BE2C (cell line): ENCODE measurements at regions not wholly inside any gene's neighbourhood (a gene's known extent, or its start where the extent isn't known, plus 50 kb on each side); places are given as distances from the start of the nearest gene placed in this dataset.

Experiments used
- DNase-seq: peaks from one replicate; pipeline ENCODE4 v3.0.0-alpha.2; 2020
- H3K27me3 ChIP-seq: fragments of 250-450 bp; sonication (Bioruptor Pico); 2 replicates; pipeline ENCODE4 v1.5.1; 2020; ENCODE audit warnings: mild to moderate bottlenecking
- H3K36me3 ChIP-seq: fragments of 250-450 bp; sonication (Bioruptor Pico); 2 replicates; pipeline ENCODE4 v1.5.1; 2020; ENCODE audit warnings: mild to moderate bottlenecking
- H3K4me1 ChIP-seq: fragments of 250-450 bp; sonication (Bioruptor Pico); 2 replicates; pipeline ENCODE4 v1.5.1; 2020
- H3K4me3 ChIP-seq: 2 replicates; pipeline ENCODE4 v1.5.1; 2011; ENCODE audit warnings: low read depth, low read length
- H3K9me3 ChIP-seq: fragments of 250-450 bp; sonication (Bioruptor Pico); 2 replicates; pipeline ENCODE4 v1.5.1; 2020
- CTCF ChIP-seq: IDR thresholded peaks from 2 replicates; pipeline ENCODE4 v1.5.1; 2012; ENCODE audit warnings: mild to moderate bottlenecking, low read depth, low read length

DNA sequence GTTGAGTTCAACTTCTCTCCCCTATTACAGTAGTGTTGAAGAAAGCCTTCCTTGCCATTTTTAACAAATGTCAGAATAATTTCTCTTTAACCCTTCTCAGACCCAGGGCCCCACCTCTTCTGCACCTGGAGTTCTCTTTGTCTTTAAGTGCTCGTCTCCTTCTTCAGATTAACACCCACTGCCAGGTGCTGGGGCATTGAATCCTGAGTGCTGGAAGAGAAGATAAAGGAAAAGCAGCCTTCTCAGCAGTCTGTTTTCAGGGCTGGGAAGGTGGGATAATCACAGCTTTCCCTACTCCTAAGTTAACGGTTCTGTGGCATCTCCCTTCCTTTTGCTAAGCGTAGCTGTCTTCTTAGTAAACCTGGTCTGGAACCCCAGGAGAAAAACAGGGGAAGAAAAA, 114.6 kb upstream of the TAB2 start:
- no peaks in the 10 kb centered on the region for H3K36me3 ChIP-seq
- no peaks in the 10 kb centered on the region for H3K4me1 ChIP-seq
- H3K27me3 ChIP-seq = no peaks in the 10 kb centered on the region
- H3K4me3 ChIP-seq = no peak overlapping the region
- no peak for DNase-seq
- no peaks in the 10 kb centered on the region for H3K9me3 ChIP-seq
- TF ChIP-seq CTCF = no peak

DNA sequence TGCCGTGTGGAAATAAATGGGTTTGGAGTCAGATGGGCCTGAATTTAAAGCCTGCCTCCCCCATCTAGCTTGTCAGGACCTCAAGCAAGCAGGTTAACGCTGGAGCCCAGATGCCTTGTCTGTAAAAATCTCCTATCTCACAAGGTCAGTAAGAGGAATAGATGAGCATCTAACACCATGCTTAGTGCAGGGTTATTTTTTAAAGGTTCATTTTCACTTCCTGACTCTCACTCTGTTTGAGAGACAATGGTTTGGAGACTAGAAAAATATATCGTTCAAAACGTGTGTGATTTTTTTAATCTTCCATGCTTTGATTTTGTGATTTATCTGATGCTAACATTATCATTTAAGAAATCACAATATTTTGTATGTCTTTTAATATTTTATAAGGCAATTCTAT, 114.0 kb upstream of the TAB2 start:
- TF ChIP-seq CTCF = no peak
- no peak for DNase-seq
- no peaks in the 10 kb centered on the region for H3K27me3 ChIP-seq
- H3K36me3 ChIP-seq = no peaks in the 10 kb centered on the region
- H3K9me3 ChIP-seq = no peaks in the 10 kb centered on the region
- H3K4me1 ChIP-seq = no peaks in the 10 kb centered on the region
- H3K4me3 ChIP-seq = no peak overlapping the region

DNA sequence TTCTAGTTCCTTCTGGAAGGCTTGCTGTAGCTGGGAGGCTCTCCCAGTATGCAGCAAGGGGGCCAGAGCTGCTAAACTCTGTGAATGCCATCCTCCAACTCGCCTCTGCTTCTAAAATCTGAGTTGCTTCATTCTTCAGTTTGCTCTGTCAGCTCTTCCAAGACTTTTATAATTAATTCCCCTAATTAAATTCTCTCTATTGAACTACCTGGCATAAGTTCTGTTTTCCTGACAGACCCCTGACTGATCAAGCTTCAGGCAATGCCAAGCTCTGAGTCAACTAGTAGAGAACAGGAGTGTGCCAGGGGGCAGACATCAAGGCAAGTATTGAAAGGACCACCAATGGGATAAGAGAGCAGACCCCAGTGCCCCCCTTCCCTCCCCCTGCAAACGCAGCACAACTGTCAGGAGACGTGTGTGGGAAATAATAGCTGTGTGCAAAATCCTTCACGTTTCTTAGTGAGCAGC, 109.3 kb upstream of the TAB2 start:
- Histone ChIP-seq H3K4me1 (peaks cover 3% of the 10 kb centered on the region; the same call in 1 of the 2 replicates), H3K36me3 (no peaks in the 10 kb centered on the region), H3K4me3 (no peak overlapping the region), H3K27me3 (no peaks in the 10 kb centered on the region), H3K9me3 (no peaks in the 10 kb centered on the region)
- DNase-seq = no peak
- no peak for TF ChIP-seq CTCF

DNA sequence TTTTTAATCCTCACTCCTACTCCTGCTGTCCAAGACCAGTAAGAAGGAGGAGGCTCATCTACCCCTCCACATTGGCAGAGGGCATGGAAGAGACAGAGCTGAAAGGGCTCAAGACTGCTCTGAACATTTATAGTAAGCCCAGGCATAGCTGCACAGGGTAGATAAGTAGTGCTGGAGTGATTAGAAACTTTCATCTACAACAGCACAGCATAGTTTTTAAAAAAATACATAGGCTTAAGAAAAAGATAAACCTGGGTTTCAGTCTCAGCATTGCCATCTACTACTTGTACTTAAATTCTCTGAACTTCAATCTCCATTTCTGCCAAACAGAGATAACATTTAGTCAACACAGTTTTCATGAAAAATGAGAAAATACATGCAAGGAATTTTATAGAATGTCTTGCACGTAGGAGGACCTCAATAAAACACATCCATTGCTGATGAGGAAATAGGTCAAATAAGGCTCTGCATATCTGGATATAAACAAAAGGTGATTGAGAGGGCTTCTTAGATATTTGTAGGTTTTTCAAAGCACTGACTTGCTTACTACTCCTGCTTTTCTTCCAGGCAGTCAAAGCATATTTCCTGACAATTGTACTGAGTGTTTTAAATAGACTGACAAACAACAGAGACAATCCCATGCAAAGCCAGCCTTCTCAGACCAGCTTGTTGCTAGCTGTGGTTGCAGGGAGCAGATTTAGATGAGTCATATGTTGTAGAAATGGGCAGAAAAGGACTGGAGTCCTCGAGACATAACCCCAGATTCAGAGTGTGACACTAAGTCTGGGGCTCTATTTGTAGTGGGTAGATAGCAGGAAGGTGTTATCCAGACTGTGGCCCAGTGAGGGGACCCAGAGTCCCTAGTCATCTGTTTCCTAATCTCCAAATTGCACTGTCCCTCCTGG, 107.4 kb upstream of the TAB2 start:
- Histone ChIP-seq H3K4me1 (peaks cover 3% of the 10 kb centered on the region; the same call in 1 of the 2 replicates), H3K4me3 (no peak overlapping the region), H3K9me3 (no peaks in the 10 kb centered on the region), H3K27me3 (no peaks in the 10 kb centered on the region), H3K36me3 (no peaks in the 10 kb centered on the region)
- no peak for TF ChIP-seq CTCF
- DNase-seq = no peak

DNA sequence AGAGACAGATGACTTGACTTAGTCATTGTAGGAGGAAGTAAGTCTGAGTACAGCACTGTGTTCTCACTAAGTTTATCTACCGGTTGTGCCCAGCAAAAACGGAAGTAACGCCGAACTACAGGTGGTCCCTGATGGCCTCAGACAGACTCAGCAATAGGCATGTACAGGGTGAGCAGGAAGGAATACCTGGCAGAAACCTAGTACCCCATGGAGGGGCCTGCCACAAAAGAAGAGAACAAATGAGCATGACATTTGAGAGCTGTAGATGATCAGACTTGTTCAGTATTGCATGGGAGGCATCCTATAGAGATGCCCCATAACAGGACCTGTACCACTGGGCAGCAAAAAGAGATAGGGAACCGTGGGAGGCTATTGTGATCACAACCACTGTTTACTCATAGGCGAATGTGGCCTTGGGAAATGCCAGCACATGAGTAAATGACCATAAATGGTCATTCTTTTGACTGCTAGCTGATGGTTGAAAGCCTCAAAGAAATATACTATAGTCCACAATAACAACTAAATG, 106.4 kb upstream of the TAB2 start:
- no peak for DNase-seq
- TF ChIP-seq CTCF = no peak
- Histone ChIP-seq H3K9me3 (no peaks in the 10 kb centered on the region), H3K4me1 (peaks cover 3% of the 10 kb centered on the region; the same call in 1 of the 2 replicates), H3K36me3 (no peaks in the 10 kb centered on the region), H3K27me3 (no peaks in the 10 kb centered on the region), H3K4me3 (no peak overlapping the region)

DNA sequence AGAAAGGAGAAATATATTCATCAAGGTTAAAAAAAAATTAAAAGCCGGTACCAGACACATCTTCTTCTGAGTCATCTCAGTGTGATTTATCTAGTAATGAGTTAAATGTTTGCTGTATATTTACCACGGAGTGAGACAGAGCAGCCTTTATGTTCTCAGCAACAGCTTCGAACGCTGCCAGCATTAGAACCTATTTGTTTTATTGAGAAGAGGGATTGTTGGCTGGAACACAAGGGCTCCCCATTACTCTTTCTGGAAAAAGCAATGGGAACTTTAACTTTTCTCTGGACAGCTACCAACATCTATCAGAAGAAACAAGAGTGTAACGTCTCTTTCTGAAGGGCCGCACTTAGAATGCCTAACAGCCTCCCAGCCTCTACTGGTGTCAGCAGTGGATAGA, 105.3 kb upstream of the TAB2 start:
- Histone ChIP-seq H3K9me3 (no peaks in the 10 kb centered on the region), H3K36me3 (no peaks in the 10 kb centered on the region), H3K4me1 (peaks cover 3% of the 10 kb centered on the region; the same call in 1 of the 2 replicates), H3K4me3 (no peak overlapping the region), H3K27me3 (no peaks in the 10 kb centered on the region)
- DNase-seq = no peak
- TF ChIP-seq CTCF = no peak
